Type B pancreatic cell (in vitro differentiated cells): ENCODE measurements at regions not wholly inside any gene's neighbourhood (a gene's known extent, or its start where the extent isn't known, plus 50 kb on each side); places are given as distances from the start of the nearest gene placed in this dataset.
A peak's percentile ranks its signal among the peaks of the same experiment; 100 is the strongest.

ENCODE experiments used
- DNase-seq: peaks from one replicate; pipeline ENCODE4 v3.0.0; 2021; ENCODE audit warnings: mixed read lengths; ENCODE audit not compliant: unreplicated experiment; ENCODE audit errors: extremely low spot score
- H3K27ac Mint-ChIP-seq: 2 replicates; pipeline ENCODE4 v1.8.0; 2021; ENCODE audit warnings: mild to moderate bottlenecking, mixed read lengths
- H3K27me3 Mint-ChIP-seq: 2 replicates; pipeline ENCODE4 v1.8.0; 2021; ENCODE audit warnings: mixed read lengths
- H3K36me3 Mint-ChIP-seq: 2 replicates; pipeline ENCODE4 v1.8.0; 2021; ENCODE audit warnings: mixed read lengths
- H3K4me1 Mint-ChIP-seq: one replicate; pipeline ENCODE4 v1.8.0; 2021; ENCODE audit warnings: mixed read lengths; ENCODE audit not compliant: unreplicated experiment
- H3K4me3 Mint-ChIP-seq: 2 replicates; pipeline ENCODE4 v1.8.0; 2021; ENCODE audit warnings: mild to moderate bottlenecking, mixed read lengths
- H3K9me3 Mint-ChIP-seq: 2 replicates; pipeline ENCODE4 v1.8.0; 2021; ENCODE audit warnings: mixed read lengths
- TF ChIP-seq, protein P1 (sequence below): fragments of 200-600 bp; sonication (generic); conservative IDR thresholded peaks from 2 replicates; pipeline ENCODE4 v1.5.0; 2021; ENCODE audit warnings: antibody characterized with exemption, mild to moderate bottlenecking

DNA sequence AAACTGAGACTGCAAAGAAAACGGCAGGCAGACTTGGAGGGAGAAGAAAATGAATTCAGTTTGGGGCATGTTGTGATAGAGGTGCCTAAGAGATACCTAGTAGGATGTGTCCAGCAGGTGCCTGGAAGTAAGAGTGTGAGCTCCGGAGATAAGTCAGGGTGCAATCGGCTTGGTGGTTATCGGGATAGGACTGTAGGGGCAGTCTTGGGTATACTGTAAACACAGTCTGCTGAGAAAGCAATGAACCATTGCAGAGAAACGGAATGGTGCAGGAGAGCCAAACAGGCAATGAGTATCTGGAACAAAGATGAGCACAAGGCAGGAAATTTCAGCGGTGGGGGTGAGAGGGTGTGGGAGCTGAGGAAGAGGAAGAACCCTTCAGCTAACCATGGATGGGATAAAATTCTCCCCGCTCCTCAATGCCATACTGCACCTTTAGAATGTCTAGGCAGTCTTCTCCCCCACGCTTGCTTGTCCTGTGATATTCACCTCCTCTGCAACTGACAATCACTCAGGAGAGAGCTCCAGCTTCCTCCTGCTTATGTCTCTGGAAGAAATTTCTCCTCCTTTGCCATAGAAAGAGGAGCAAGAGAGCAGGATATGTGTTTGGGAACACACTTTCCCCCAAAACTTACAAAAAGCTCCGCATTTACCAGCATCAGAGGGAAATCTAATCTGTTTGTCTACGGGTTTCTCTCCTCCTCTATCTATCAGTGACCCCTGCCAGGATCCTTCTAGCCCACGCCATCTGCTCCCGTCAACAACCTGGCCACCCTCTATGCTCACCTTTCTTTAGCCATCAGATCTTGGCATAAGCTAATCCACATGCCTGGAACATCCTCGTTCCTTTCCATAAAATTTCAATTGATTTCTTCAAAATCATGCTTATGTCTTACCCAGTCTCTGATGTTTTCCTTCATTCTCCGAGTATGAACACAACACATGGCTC is 381.7 kb upstream of the JARID2 start:
- H3K4me1 Mint-ChIP-seq: peaks cover 25% of the 10 kb centered on the region
- no peak overlapping the region for H3K27ac Mint-ChIP-seq
- H3K27me3 Mint-ChIP-seq: peaks cover 8% of the 10 kb centered on the region
- H3K4me3 Mint-ChIP-seq: no peak overlapping the region
- TF ChIP-seq, protein P1, sequence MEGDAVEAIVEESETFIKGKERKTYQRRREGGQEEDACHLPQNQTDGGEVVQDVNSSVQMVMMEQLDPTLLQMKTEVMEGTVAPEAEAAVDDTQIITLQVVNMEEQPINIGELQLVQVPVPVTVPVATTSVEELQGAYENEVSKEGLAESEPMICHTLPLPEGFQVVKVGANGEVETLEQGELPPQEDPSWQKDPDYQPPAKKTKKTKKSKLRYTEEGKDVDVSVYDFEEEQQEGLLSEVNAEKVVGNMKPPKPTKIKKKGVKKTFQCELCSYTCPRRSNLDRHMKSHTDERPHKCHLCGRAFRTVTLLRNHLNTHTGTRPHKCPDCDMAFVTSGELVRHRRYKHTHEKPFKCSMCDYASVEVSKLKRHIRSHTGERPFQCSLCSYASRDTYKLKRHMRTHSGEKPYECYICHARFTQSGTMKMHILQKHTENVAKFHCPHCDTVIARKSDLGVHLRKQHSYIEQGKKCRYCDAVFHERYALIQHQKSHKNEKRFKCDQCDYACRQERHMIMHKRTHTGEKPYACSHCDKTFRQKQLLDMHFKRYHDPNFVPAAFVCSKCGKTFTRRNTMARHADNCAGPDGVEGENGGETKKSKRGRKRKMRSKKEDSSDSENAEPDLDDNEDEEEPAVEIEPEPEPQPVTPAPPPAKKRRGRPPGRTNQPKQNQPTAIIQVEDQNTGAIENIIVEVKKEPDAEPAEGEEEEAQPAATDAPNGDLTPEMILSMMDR: peak; percentile 26
- H3K9me3 Mint-ChIP-seq: no peaks in the 10 kb centered on the region
- no peak for DNase-seq
- H3K36me3 Mint-ChIP-seq: no peaks in the 10 kb centered on the region

DNA sequence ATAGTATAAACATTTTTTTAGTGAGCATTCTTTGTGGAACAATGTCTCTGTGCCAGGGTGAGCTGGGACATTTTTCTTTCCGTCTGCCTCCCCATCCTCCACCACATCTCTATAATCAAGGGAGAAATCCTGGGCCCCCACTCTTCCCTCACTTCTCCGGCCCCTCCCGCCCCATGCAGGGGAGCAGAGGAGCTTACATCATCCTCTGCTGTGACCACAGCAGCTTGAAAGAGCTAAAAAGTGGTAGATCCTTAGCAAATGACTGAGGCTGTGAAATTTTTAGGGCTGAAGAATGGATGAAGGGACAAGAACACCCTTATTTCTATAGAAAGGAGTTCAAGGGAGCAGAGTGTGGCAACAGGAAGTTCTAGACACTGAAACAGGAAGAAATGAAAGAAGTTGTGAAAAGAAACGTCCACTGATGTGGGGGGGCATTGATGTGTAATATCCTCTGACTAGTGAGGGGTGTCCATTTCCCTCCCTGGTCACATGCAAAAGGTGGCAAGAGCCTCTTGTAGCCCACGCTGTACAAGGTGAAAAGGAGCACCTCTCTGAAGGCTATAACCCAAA is 380.3 kb upstream of the JARID2 start:
- Mint-ChIP-seq H3K36me3 (no peaks in the 10 kb centered on the region), H3K27me3 (peaks cover 9% of the 10 kb centered on the region), H3K9me3 (no peaks in the 10 kb centered on the region), H3K27ac (no peak overlapping the region), H3K4me1 (peaks cover 25% of the 10 kb centered on the region), H3K4me3 (no peak overlapping the region)
- DNase-seq: no peak
- TF ChIP-seq, protein P1: no peak

DNA sequence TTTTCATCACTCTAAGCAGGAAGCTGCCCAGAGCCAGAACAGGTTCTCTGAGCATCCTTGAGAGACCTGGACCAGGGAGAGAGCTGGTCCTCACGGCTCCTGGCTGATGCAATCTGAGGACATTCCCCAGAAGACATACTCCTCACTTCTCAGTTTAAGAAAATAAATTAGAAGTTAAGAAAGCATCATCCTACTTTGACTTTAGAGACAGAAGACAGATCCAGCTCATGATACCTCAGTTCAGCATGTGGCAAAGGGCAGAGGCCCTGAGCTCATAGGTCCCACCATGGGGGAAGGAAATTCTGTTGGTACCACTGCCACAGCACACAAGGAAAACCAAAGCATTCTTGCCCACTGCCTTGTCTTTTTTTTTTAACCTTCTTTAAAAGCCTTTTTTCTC is 378.1 kb upstream of the JARID2 start:
- H3K36me3 Mint-ChIP-seq: no peaks in the 10 kb centered on the region
- no peaks in the 10 kb centered on the region for H3K9me3 Mint-ChIP-seq
- no peak for DNase-seq
- H3K27me3 Mint-ChIP-seq: peaks cover 8% of the 10 kb centered on the region
- H3K4me3 Mint-ChIP-seq: no peak overlapping the region
- peaks cover 25% of the 10 kb centered on the region for H3K4me1 Mint-ChIP-seq
- TF ChIP-seq, protein P1: no peak
- no peak overlapping the region for H3K27ac Mint-ChIP-seq

DNA sequence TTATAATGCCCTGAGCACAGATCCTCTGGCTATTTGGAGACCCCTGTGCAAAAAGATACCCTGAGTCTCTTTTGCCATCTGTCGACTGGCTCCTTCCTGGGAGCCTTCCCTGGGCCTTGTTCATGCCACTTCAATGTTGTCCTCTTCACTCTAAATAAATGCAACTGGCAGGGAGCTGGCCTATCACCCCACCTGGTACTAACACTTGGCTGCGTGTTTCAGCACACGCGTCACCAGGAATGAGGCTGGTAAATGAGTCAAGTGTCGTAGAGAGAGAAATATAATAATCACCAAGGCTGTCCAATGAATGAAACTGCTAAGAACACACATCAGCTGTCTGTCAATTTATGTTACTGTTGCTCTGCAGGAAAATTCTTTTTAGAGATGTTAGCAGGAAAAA is 374.6 kb upstream of the JARID2 start:
- Mint-ChIP-seq H3K4me1 (peaks cover 13% of the 10 kb centered on the region), H3K27me3 (peaks cover 3% of the 10 kb centered on the region), H3K4me3 (no peak overlapping the region), H3K9me3 (peaks cover 4% of the 10 kb centered on the region), H3K27ac (no peak overlapping the region), H3K36me3 (no peaks in the 10 kb centered on the region)
- TF ChIP-seq, protein P1: no peak
- DNase-seq: no peak

DNA sequence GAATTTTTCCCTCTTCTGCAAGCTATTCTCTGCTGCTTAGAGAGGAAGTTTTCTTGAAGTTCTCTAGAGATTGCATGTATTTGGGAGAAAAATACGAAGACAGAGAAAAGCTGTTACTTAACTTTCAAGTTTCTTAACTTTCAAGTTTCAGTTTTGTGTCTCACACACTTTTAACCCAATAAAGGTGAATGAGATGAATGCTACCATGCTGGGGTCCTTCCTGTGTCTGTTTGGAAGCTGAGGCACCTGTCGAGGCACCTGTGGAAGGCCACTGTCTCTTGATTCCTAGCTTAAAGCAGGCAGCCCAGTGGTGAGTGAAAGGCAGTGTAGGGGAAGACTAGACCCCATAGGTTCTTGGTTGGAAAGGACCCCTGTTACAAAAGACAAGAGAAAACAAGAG is 372.8 kb upstream of the JARID2 start:
- Mint-ChIP-seq H3K4me1 (peaks cover 17% of the 10 kb centered on the region), H3K27me3 (peaks cover 3% of the 10 kb centered on the region), H3K27ac (no peak overlapping the region), H3K36me3 (no peaks in the 10 kb centered on the region), H3K4me3 (no peak overlapping the region), H3K9me3 (peaks cover 4% of the 10 kb centered on the region)
- DNase-seq: no peak
- TF ChIP-seq, protein P1: no peak
